ENCODE measurements at regions not wholly inside any gene's neighbourhood (a gene's known extent, or its start where the extent isn't known, plus 50 kb on each side); places are given as distances from the start of the nearest gene placed in this dataset.

DNA sequence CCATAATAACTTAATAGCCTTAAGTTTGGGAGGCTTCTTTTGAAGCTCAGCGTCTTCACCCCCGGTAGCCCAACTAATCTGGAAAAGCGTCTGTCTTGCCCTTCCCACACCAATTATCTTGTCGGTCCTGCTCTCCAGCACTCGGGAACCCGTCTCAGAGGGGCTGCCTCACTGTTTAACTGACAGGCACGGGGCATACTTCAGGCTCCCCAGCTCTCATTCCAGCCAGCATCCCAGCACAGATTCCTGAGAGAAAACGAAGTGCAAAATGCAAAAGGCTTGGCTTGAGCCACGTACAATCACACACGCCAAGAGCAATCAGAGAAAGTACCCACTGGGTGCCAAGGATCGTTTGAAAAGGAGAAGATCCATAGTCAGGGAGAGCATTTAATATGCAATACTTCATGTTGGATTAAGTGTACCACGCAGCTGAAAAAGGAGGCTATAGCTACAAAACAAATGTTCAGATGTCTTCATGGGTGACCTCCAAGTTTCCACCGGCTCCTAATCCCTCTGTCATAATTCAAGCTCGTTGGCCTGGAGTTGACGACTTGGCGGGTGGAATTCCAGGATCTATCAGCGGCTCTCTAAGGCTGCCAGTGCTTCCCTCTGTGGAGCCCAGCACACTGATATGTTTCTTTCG lies 53.7 kb upstream of the STX16 start (continued):
- no peak for TF ChIP-seq ZSCAN23 (tag by site-specific recombination; IDR thresholded peaks at IDR 0.05)

DNA sequence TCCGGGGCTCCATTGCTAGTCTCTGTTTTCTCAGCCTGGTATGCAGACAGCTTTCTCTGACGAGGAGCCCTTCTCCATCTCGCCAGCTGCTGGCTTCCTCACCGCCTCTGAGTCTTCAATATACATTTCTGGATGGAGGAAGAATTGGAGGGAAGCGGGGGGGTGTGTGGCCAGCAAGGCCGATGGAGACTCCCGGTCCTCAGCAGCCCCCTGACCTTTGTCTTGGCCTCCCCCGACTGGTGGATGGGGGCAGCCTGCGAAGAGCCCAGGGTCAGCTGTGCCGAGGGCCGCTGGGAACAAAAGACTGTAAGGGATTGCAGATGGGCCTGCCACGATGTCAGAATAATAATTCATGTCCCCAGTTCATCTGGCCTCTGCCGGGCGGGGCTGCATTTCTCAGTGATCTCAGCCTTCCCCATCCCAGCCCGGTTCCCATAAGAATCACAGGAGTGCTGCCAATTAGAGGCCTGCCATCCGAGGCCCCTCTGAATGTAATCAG lies 54.3 kb upstream of the STX16 start:
- TF ChIP-seq ZNF776 (tag by site-specific recombination; IDR thresholded peaks at IDR 0.05; ENCODE audit: borderline replicate concordance) (no peak), SP2 (tag by site-specific recombination; IDR thresholded peaks at IDR 0.05) (no peak), OSR2 (tag by site-specific recombination; IDR thresholded peaks at IDR 0.05) (no peak), ZNF121 (tag by site-specific recombination; IDR thresholded peaks at IDR 0.05) (no peak), ZNF658 (tag by site-specific recombination; IDR thresholded peaks at IDR 0.05) (no peak), ZSCAN16 (tag by site-specific recombination; IDR thresholded peaks at IDR 0.05) (no peak), ZNF600 (tag by site-specific recombination; IDR thresholded peaks at IDR 0.05) (no peak), ZNF623 (tag by site-specific recombination; IDR thresholded peaks at IDR 0.05) (no peak), ZNF302 (tag by site-specific recombination; IDR thresholded peaks at IDR 0.05; ENCODE audit: low read depth) (no peak), SCRT1 (tag by site-specific recombination; IDR thresholded peaks at IDR 0.05; ENCODE audit: borderline replicate concordance) (no peak), GFI1B (tag by site-specific recombination; IDR thresholded peaks at IDR 0.05) (no peak), ZFP69B (tag by site-specific recombination; IDR thresholded peaks at IDR 0.05) (no peak), ZNF747 (tag by site-specific recombination; IDR thresholded peaks at IDR 0.05) (no peak), ZNF350 (tag by site-specific recombination; IDR thresholded peaks at IDR 0.05) (no peak), ZSCAN23 (tag by site-specific recombination; IDR thresholded peaks at IDR 0.05) (no peak), ZNF521 (tag by site-specific recombination; IDR thresholded peaks at IDR 0.05) (no peak)
- TF ChIP-seq, protein P1, sequence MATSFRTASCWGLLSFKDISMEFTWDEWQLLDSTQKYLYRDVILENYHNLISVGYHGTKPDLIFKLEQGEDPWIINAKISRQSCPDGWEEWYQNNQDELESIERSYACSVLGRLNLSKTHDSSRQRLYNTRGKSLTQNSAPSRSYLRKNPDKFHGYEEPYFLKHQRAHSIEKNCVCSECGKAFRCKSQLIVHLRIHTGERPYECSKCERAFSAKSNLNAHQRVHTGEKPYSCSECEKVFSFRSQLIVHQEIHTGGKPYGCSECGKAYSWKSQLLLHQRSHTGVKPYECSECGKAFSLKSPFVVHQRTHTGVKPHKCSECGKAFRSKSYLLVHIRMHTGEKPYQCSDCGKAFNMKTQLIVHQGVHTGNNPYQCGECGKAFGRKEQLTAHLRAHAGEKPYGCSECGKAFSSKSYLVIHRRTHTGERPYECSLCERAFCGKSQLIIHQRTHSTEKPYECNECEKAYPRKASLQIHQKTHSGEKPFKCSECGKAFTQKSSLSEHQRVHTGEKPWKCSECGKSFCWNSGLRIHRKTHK (tag by site-specific recombination; IDR thresholded peaks at IDR 0.05): no peak
- TF ChIP-seq, protein P2, sequence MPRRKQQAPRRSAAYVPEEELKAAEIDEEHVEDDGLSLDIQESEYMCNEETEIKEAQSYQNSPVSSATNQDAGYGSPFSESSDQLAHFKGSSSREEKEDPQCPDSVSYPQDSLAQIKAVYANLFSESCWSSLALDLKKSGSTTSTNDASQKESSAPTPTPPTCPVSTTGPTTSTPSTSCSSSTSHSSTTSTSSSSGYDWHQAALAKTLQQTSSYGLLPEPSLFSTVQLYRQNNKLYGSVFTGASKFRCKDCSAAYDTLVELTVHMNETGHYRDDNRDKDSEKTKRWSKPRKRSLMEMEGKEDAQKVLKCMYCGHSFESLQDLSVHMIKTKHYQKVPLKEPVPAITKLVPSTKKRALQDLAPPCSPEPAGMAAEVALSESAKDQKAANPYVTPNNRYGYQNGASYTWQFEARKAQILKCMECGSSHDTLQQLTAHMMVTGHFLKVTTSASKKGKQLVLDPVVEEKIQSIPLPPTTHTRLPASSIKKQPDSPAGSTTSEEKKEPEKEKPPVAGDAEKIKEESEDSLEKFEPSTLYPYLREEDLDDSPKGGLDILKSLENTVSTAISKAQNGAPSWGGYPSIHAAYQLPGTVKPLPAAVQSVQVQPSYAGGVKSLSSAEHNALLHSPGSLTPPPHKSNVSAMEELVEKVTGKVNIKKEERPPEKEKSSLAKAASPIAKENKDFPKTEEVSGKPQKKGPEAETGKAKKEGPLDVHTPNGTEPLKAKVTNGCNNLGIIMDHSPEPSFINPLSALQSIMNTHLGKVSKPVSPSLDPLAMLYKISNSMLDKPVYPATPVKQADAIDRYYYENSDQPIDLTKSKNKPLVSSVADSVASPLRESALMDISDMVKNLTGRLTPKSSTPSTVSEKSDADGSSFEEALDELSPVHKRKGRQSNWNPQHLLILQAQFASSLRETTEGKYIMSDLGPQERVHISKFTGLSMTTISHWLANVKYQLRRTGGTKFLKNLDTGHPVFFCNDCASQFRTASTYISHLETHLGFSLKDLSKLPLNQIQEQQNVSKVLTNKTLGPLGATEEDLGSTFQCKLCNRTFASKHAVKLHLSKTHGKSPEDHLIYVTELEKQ (tag by site-specific recombination; IDR thresholded peaks at IDR 0.05; ENCODE audit: borderline replicate concordance): no peak
- TF ChIP-seq, protein P3, sequence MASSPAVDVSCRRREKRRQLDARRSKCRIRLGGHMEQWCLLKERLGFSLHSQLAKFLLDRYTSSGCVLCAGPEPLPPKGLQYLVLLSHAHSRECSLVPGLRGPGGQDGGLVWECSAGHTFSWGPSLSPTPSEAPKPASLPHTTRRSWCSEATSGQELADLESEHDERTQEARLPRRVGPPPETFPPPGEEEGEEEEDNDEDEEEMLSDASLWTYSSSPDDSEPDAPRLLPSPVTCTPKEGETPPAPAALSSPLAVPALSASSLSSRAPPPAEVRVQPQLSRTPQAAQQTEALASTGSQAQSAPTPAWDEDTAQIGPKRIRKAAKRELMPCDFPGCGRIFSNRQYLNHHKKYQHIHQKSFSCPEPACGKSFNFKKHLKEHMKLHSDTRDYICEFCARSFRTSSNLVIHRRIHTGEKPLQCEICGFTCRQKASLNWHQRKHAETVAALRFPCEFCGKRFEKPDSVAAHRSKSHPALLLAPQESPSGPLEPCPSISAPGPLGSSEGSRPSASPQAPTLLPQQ (tag by site-specific recombination; IDR thresholded peaks at IDR 0.05): no peak
- Histone ChIP-seq H3K4me1 (ENCODE audit: control insufficient read depth, insufficient read depth, low read length) (no peaks in the 10 kb centered on the region), H3K27ac (ENCODE audit: extremely low read depth, low read depth, low read length) (no peak overlapping the region), H3K4me3 (ENCODE audit: low read depth, low read length) (no peak overlapping the region), H3K9me3 (ENCODE audit: control insufficient read depth, insufficient read depth, low read depth, low read length) (no peaks in the 10 kb centered on the region), H3K36me3 (ENCODE audit: control insufficient read depth in 2 of 2, insufficient read depth in 1 of 2, low read length in 2 of 2) (no peaks in the 10 kb centered on the region)
- CTCF ChIA-PET: no interaction called here
- POLR2A ChIA-PET: no interaction called here

Data from HEK293 (cell line).